ENCODE measurements at regions not wholly inside any gene's neighbourhood (a gene's known extent, or its start where the extent isn't known, plus 50 kb on each side); places are given as distances from the start of the nearest gene placed in this dataset.

GRCh38 chr1:95435611-95436010 is 201.6 kb downstream of the RWDD3 start:
- DNase-seq: no peak

- no peak for DNase-seq
Observed at GRCh38 chr1:95437011-95437410, 203.0 kb downstream of the RWDD3 start.

GRCh38 chr1:95437781-95438180 is 203.8 kb downstream of the RWDD3 start:
- DNase-seq: no peak

- no peak for DNase-seq
Observed at GRCh38 chr1:95438218-95438948, 204.4 kb downstream of the RWDD3 start.

GRCh38 chr1:95440511-95440910 is 206.5 kb downstream of the RWDD3 start:
- DNase-seq: no peak

GRCh38 chr1:95449516-95449915 is 215.5 kb downstream of the RWDD3 start:
- no peak for DNase-seq

- DNase-seq: no peak
Observed at GRCh38 chr1:95451054-95451453, 217.0 kb downstream of the RWDD3 start.

GRCh38 chr1:95451904-95452303 is 217.9 kb downstream of the RWDD3 start:
- DNase-seq: no peak

- DNase-seq: no peak
Observed at GRCh38 chr1:95453053-95453452, 219.0 kb downstream of the RWDD3 start.

GRCh38 chr1:95467036-95467435 is 233.0 kb downstream of the RWDD3 start:
- no peak for DNase-seq

- DNase-seq: no peak
Observed at GRCh38 chr1:95475686-95476457, 241.9 kb downstream of the RWDD3 start.

- DNase-seq: no peak
Observed at GRCh38 chr1:95496307-95496706, 262.3 kb downstream of the RWDD3 start.

- DNase-seq: no peak
Observed at GRCh38 chr1:95496773-95497172, 262.8 kb downstream of the RWDD3 start.

GRCh38 chr1:95497566-95497965 is 263.6 kb downstream of the RWDD3 start:
- DNase-seq: no peak

- no peak for DNase-seq
Observed at GRCh38 chr1:95503278-95504030, 269.4 kb downstream of the RWDD3 start.

- DNase-seq: no peak
Observed at GRCh38 chr1:95504321-95504720, 270.3 kb downstream of the RWDD3 start.

GRCh38 chr1:95506736-95507414 is 272.9 kb downstream of the RWDD3 start:
- DNase-seq: no peak

- no peak for DNase-seq
Observed at GRCh38 chr1:95509989-95510388, 276.0 kb downstream of the RWDD3 start.

- no peak for DNase-seq
Observed at GRCh38 chr1:95512925-95513324, 278.9 kb downstream of the RWDD3 start.

- no peak for DNase-seq
Observed at GRCh38 chr1:95517506-95517905, 283.5 kb downstream of the RWDD3 start.

- no peak for DNase-seq
Observed at GRCh38 chr1:95518310-95518709, 284.3 kb downstream of the RWDD3 start.

- DNase-seq: no peak
Observed at GRCh38 chr1:95520390-95520789, 286.4 kb downstream of the RWDD3 start.

- no peak for DNase-seq
Observed at GRCh38 chr1:95532335-95532734, 298.3 kb downstream of the RWDD3 start.
